GM13976 (cell line): ENCODE measurements at regions not wholly inside any gene's neighbourhood (a gene's known extent, or its start where the extent isn't known, plus 50 kb on each side); places are given as distances from the start of the nearest gene placed in this dataset.

ENCODE experiments used
- DNase-seq: peaks from one replicate; pipeline ENCODE4 v3.0.0; 2012; ENCODE audit warnings: low spot score
- CTCF ChIP-seq: IDR thresholded peaks from 2 replicates; pipeline ENCODE4 v1.5.1; 2012; ENCODE audit warnings: borderline replicate concordance, mild to moderate bottlenecking; ENCODE audit not compliant: insufficient read depth; ENCODE audit errors: extremely low read depth, missing control alignments, control extremely low read depth
- in situ Hi-C: fragments of 300-500 bp; cut with MboI; formaldehyde crosslinking; loops from one replicate; pipeline ENCODE4 v1.12.0; 2022; ENCODE audit warnings: low sequenced_read_pairs, mixed read lengths, inconsistent platforms; ENCODE audit not compliant: unreplicated experiment

DNA sequence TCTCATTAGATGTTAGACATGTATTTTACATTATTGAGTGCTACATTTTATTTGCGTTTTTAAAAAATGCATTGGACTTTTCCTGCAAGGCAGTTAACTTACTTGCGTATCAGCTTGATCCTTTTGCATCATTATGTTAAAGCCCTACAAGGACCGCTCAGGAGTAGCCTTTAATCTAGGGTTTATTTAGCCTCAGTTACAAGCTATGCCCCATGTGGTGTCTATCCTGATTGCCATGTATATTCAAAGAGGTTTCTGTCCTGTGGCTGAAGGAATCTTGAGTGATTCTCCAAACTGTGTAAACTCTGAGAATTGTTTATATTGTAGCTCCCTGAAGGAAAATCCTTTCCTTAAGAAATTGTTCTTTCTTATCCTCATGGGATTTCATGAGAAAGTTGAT is 821.8 kb upstream of the AGA start:
- DNase-seq: no peak
- no peak for TF ChIP-seq CTCF
- in situ Hi-C loops: no loop called here

GRCh38 chr4:178271386-178271785 is 829.1 kb upstream of the AGA start:
- TF ChIP-seq CTCF: no peak
- no peak for DNase-seq
- in situ Hi-C loops: no loop called here

DNA sequence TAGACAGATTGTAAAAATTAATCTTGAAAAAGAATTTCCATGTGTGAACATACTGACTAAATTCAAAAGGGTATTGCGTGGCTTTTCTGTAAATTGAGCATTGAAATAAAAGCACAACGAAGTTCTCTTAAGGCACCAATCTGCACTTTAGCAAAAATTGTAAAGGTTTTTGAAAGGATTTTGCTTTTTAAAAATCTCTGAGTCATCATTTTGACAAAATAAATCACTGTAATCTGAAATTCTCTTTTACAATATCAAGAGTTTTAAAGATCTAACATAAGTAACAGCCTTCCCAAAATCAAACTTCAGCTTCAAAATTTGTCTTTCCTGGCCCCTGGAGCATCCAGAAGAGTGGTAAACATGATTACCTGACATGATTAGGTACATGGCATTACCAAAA is 830.9 kb upstream of the AGA start:
- in situ Hi-C loops: no loop called here
- no peak for DNase-seq
- no peak for TF ChIP-seq CTCF

DNA sequence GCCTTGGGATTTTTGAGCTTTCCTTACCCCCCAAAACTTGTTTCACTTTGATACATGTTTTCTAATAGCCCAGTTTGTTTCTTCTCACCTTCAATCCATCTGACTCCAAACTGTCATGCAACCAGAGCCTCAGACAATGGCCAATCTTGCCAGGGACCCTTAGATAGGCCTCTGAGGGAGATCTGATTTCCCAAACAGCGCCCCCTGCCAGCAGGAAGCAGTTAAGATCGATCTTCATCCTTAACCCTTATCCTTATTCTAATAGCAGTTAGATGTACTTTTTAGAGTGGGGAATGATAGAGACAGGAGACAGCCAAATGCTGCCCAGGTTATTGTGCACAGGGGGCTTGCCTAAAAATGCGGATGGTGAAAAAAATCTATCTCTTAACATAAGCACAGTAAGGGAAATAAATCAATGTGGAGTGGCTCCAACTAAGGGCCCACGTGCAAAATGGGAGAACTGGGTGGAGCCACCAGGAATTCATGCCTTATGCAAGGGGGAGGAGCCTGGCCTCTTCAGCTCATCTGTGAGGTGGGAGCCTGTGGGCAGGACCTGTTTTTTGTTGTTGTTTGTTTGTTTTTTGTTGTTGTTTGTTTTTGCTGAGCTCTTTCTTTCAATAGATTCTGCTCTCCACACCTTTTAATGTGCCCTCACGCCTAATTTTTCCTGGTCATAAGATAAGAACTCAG is 833.6 kb upstream of the AGA start:
- TF ChIP-seq CTCF: no peak
- in situ Hi-C loops: no loop called here
- no peak for DNase-seq

- no peak for TF ChIP-seq CTCF
- in situ Hi-C loops: no loop called here
- DNase-seq: no peak
Observed at GRCh38 chr4:178280362-178280761, 838.1 kb upstream of the AGA start.

DNA sequence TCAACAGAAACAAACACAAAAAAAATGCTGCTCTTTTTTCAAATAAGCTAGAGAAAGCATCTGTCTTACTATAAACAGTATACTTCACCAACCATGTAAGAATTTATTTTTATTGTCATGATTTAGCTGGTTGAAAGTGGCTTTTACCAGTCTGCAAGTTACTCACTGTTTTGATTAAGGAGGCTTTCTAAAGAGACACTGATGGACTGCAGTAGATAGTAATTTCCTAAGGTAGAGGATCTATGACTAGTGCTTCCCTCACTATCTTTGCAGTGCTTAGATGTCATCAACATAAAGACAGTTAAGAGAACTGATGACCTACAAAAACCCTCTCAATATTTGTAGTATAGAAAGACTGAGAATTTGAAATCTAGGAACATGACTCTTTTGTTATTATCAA is 846.2 kb upstream of the AGA start:
- in situ Hi-C loops: no loop called here
- no peak for TF ChIP-seq CTCF
- no peak for DNase-seq
